Mesothelial cell of epicardium (in vitro differentiated cells): ENCODE measurements at regions not wholly inside any gene's neighbourhood (a gene's known extent, or its start where the extent isn't known, plus 50 kb on each side); places are given as distances from the start of the nearest gene placed in this dataset.
A peak's percentile ranks its signal among the peaks of the same experiment; 100 is the strongest.

Experiments used
- DNase-seq, 2 experiments: peaks; one replicate each; pipeline ENCODE4 v3.0.0; 2021; ENCODE audit warnings: low spot score in 2 of 2; ENCODE audit not compliant: unreplicated experiment in 2 of 2
- H3K27ac Mint-ChIP-seq: 2 replicates; pipeline ENCODE4 v1.8.0; 2021; ENCODE audit warnings: mixed read lengths
- H3K27me3 Mint-ChIP-seq: 2 replicates; pipeline ENCODE4 v1.8.0; 2021; ENCODE audit warnings: low read depth, mixed read lengths
- H3K36me3 Mint-ChIP-seq: 2 replicates; pipeline ENCODE4 v1.8.0; 2021; ENCODE audit warnings: mixed read lengths
- H3K4me1 Mint-ChIP-seq: 2 replicates; pipeline ENCODE4 v1.8.0; 2021; ENCODE audit warnings: mixed read lengths
- H3K4me3 Mint-ChIP-seq: 2 replicates; pipeline ENCODE4 v1.8.0; 2021; ENCODE audit warnings: mild to moderate bottlenecking, moderate library complexity, mixed read lengths
- H3K9me3 Mint-ChIP-seq: 2 replicates; pipeline ENCODE4 v1.8.0; 2021; ENCODE audit warnings: mixed read lengths
- TF ChIP-seq, protein P1 (sequence below): fragments of 200-600 bp; sonication (generic); IDR thresholded peaks from one replicate; pipeline ENCODE4 v1.5.0; 2021; ENCODE audit warnings: antibody characterized with exemption; ENCODE audit not compliant: unreplicated experiment

DNA sequence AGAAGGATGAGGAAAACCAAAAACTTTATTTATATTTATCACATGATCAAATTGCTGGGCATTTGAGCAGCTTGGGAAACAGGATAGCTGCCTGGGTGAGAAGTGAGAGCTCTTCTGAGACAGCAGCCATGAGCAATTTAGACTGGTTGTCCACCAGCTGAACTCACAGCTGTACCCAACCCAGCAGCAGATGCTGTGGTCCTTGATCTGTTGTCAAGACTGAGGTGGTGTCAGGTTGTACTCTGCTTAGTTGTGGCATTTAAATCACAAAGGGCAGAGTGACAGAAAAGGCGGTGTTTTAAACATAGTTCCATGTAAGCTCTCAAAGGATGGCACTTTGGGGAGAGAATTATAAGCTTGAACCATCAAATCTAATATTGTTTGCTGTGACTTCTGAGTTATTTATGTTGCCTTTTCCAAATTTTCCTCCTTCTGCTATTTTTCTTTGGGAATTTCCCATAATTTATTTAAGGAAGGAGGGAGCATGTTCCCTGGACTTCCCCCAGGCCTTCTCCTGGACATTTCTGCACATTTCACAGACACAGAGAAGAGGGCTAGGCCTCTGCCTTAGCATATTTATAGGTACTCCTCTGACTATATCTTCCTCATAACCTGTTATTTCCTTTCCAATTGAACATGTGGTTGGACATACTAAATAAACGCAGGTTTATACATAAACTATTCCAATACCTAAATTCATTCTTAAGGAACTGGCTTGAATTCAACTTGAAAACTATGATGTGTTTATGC is 117.7 kb upstream of the FER start:
- peaks cover 7% of the 10 kb centered on the region for H3K4me1 Mint-ChIP-seq
- no peaks in the 10 kb centered on the region for H3K36me3 Mint-ChIP-seq
- H3K9me3 Mint-ChIP-seq, result no peaks in the 10 kb centered on the region
- H3K4me3 Mint-ChIP-seq, result no peak overlapping the region
- TF ChIP-seq, protein P1, sequence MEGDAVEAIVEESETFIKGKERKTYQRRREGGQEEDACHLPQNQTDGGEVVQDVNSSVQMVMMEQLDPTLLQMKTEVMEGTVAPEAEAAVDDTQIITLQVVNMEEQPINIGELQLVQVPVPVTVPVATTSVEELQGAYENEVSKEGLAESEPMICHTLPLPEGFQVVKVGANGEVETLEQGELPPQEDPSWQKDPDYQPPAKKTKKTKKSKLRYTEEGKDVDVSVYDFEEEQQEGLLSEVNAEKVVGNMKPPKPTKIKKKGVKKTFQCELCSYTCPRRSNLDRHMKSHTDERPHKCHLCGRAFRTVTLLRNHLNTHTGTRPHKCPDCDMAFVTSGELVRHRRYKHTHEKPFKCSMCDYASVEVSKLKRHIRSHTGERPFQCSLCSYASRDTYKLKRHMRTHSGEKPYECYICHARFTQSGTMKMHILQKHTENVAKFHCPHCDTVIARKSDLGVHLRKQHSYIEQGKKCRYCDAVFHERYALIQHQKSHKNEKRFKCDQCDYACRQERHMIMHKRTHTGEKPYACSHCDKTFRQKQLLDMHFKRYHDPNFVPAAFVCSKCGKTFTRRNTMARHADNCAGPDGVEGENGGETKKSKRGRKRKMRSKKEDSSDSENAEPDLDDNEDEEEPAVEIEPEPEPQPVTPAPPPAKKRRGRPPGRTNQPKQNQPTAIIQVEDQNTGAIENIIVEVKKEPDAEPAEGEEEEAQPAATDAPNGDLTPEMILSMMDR, result no peak
- H3K27ac Mint-ChIP-seq, result no peak overlapping the region
- no peak for DNase-seq
- no peaks in the 10 kb centered on the region for H3K27me3 Mint-ChIP-seq

DNA sequence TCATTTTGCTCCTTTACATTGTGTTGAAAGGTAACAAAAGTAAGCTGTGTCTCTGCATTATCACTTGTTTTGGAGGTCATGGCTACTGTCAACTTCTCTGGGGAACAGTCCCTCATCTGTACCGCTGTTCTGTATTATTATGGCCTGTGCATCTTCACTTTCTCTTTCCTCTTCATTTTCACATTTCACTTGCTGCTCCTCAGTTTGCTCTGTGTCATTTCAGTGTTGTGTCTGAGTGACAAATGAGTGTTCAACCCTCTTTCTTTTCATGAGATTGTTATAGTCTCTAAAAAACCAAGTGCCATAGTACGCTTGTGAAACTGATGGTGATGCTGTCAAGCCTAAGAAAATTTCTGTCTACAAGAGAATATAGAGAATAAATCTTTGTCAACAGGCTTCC is 122.0 kb upstream of the FER start:
- Mint-ChIP-seq H3K4me1 (peaks cover 8% of the 10 kb centered on the region), H3K9me3 (peaks cover 3% of the 10 kb centered on the region), H3K36me3 (no peaks in the 10 kb centered on the region), H3K27me3 (no peaks in the 10 kb centered on the region), H3K27ac (no peak overlapping the region), H3K4me3 (no peak overlapping the region)
- TF ChIP-seq, protein P1, result no peak
- no peak for DNase-seq

DNA sequence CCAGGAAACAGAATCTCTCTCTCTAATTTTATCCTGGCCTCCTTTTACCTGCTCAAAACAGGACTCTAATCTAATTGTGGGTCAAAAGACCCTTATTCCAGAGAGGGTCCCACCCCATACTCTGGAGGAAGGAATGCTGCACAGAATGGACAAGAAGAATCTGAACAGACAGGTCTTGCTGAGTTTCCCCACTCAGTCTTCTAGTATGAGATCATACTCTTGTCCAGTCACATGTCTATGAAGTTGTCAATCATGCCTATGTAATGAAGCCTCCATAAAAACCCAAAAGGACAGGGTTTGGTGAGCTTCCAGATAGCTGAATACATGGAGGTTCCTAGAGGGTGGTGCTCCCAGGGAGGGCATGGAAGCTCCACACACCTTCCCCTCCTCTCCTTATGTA is 123.9 kb upstream of the FER start:
- H3K36me3 Mint-ChIP-seq, result no peaks in the 10 kb centered on the region

DNA sequence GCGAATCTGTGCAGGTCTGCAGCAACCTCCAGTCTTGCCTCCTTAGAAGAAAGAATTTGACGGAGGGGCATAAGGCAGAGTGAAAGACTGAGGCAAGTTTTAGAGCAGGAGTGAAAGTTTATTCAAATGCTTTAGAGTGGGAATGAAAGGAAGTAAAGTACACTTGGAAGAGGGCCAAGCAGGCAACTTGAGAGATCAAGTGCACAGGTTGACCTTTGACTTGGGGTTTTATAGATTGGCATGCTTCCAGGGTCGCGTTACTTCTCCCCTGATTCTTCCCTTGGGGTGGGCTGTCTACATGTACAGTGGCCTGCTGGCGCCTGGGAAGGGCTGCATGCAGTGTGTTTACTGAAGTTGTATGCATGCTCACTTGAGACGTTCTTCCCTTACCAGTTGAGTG is 127.2 kb upstream of the FER start:
- Mint-ChIP-seq H3K4me3 (no peak overlapping the region), H3K4me1 (peaks cover 8% of the 10 kb centered on the region), H3K36me3 (no peaks in the 10 kb centered on the region), H3K27ac (no peak overlapping the region), H3K9me3 (peaks cover 6% of the 10 kb centered on the region), H3K27me3 (no peaks in the 10 kb centered on the region)
- TF ChIP-seq, protein P1, result no peak
- no peak for DNase-seq

More for the DNA sequence above, 123.9 kb upstream of the FER start:
- TF ChIP-seq, protein P1, result no peak
- Mint-ChIP-seq H3K27ac (peak overlapping the region; percentile 50), H3K27me3 (no peaks in the 10 kb centered on the region), H3K9me3 (peaks cover 3% of the 10 kb centered on the region), H3K4me3 (no peak overlapping the region), H3K4me1 (peaks cover 8% of the 10 kb centered on the region)
- DNase-seq, result no peak

DNA sequence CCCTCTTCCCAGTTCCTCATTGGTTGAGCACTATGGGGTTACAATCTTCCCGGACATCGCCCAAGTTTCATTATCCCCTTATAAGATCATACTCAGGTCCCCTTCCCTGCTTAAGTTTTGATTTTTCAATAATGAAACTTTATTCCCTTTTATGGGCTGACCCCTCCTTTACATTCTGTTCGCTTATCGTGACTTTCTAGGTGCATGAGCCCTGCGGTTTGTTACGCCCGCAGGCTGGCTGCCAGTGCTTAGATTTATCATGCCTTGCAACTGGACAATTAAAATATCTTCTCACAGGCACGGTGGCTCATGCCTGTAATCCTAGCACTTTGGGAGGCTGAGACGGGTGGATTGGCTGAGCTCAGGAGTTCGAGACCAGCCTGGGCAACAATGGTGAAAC is 127.9 kb upstream of the FER start:
- Mint-ChIP-seq H3K27ac (no peak overlapping the region), H3K9me3 (peaks cover 6% of the 10 kb centered on the region), H3K36me3 (no peaks in the 10 kb centered on the region), H3K27me3 (no peaks in the 10 kb centered on the region), H3K4me1 (peaks cover 4% of the 10 kb centered on the region), H3K4me3 (no peak overlapping the region)
- no peak for DNase-seq
- TF ChIP-seq, protein P1, result no peak
